ENCODE measurements at regions not wholly inside any gene's neighbourhood (a gene's known extent, or its start where the extent isn't known, plus 50 kb on each side); places are given as distances from the start of the nearest gene placed in this dataset.
"Not testable (repeated sequence)": the region's sequence is repeated elsewhere in the genome, so short reads cannot be mapped to it uniquely, and the experiment has no call there.

DNA sequence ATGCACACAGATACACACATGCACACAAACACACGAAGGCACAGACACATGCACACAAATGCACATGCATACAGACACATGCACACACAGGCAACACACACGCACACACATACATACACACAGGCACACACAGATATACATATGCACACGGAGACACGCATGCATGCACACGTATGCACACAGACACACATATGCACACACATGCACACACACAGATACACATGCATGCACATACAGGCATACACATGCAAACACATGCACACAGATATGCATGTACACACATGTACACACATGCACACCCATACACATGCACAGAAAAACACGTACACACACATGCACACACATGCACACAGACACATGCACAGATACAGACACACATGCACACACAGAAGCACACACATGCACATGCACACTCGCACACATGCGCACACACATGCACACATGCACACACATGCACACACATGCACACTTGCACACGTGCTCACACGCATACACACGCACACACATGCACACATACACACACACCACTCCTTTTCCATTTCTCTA lies 70.8 kb upstream of the ALDH3B2 start:
- Histone ChIP-seq H3K36me3 (ENCODE audit: insufficient read depth, low read length) (no peaks in the 10 kb centered on the region), H3K4me1 (ENCODE audit: insufficient read depth, low read length) (peaks cover 7% of the 10 kb centered on the region), H3K9me3 (ENCODE audit: low read length) (no peaks in the 10 kb centered on the region), H3K27ac (ENCODE audit: low read depth, low read length) (no peak overlapping the region), H3K9ac (ENCODE audit: low read length) (no peak overlapping the region), H3K27me3 (ENCODE audit: control insufficient read depth in 1 of 2, insufficient read depth in 2 of 2, low read length in 2 of 2) (no peaks in the 10 kb centered on the region), H3K4me3 (ENCODE audit: low read depth in 1 of 2, low read length in 2 of 2) (no peak overlapping the region)

DNA sequence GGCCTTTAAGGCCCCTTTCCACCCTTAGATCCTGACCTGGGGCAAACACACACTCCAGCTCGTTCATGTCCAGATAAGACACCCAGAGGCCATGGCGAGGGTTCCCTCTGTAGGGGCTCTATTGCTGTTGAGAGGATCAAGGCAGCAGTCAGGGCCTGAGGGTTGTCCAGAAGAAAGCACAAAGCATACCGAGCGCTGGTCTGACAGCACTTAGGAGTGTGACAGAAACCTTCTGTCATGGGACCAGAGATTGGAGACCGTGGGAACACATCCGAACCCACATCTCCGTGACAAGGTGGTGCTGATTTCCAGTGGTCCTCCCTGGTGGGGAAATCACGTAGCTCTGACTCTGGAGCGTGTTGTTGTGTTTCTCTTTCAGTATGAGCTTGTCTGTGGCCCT lies 69.8 kb upstream of the ALDH3B2 start:
- H3K27me3 ChIP-seq (ENCODE audit: control insufficient read depth in 1 of 2, insufficient read depth in 2 of 2, low read length in 2 of 2); H3K9ac ChIP-seq (ENCODE audit: low read length); H3K4me1 ChIP-seq (ENCODE audit: insufficient read depth, low read length); H3K9me3 ChIP-seq (ENCODE audit: low read length); H3K36me3 ChIP-seq (ENCODE audit: insufficient read depth, low read length); H3K4me3 ChIP-seq (ENCODE audit: low read depth in 1 of 2, low read length in 2 of 2); H3K27ac ChIP-seq (ENCODE audit: low read depth, low read length): not testable (repeated sequence)

DNA sequence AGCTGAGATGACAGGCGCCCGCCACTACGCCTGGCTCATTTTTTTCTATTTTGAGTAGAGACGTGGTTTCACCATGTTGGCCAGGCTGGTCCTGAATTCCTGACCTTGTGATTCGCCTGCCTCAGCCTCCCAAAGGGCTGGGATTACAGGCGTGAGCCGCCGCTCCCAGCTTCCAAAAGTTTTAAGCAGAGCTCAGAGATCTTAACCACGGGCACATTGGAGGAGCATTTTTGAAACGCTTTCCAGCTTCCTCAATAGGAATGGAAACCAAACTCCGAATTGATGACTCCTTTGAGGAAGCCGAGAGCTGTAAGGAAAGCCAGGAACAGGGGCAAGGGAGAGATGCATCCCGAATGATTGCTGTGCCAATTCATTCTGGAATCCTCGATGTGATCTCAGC lies 63.8 kb upstream of the ALDH3B2 start:
- H3K27me3 ChIP-seq (ENCODE audit: control insufficient read depth in 1 of 2, insufficient read depth in 2 of 2, low read length in 2 of 2); H3K9me3 ChIP-seq (ENCODE audit: low read length); H3K9ac ChIP-seq (ENCODE audit: low read length); H3K4me3 ChIP-seq (ENCODE audit: low read depth in 1 of 2, low read length in 2 of 2); H3K36me3 ChIP-seq (ENCODE audit: insufficient read depth, low read length); H3K27ac ChIP-seq (ENCODE audit: low read depth, low read length); H3K4me1 ChIP-seq (ENCODE audit: insufficient read depth, low read length): not testable (repeated sequence)

GRCh38 chr11:67737562-67738080 lies 63.2 kb upstream of the ALDH3B2 start:
- H3K36me3 ChIP-seq (ENCODE audit: insufficient read depth, low read length); H3K9ac ChIP-seq (ENCODE audit: low read length); H3K4me1 ChIP-seq (ENCODE audit: insufficient read depth, low read length); H3K9me3 ChIP-seq (ENCODE audit: low read length); H3K27me3 ChIP-seq (ENCODE audit: control insufficient read depth in 1 of 2, insufficient read depth in 2 of 2, low read length in 2 of 2); H3K27ac ChIP-seq (ENCODE audit: low read depth, low read length); H3K4me3 ChIP-seq (ENCODE audit: low read depth in 1 of 2, low read length in 2 of 2): not testable (repeated sequence)

- peak overlapping the region in 1 of 2 donors; percentile 38 for H3K4me3 ChIP-seq (ENCODE audit: low read depth in 1 of 2, low read length in 2 of 2)
- H3K36me3 ChIP-seq (ENCODE audit: insufficient read depth, low read length), result no peaks in the 10 kb centered on the region
- H3K27me3 ChIP-seq (ENCODE audit: control insufficient read depth in 1 of 2, insufficient read depth in 2 of 2, low read length in 2 of 2), result peaks cover 0 to 8% of the 10 kb centered on the region in 2 donors
- H3K27ac ChIP-seq (ENCODE audit: low read depth, low read length), result no peak overlapping the region
- no peaks in the 10 kb centered on the region for H3K4me1 ChIP-seq (ENCODE audit: insufficient read depth, low read length)
- no peaks in the 10 kb centered on the region for H3K9me3 ChIP-seq (ENCODE audit: low read length)
- H3K9ac ChIP-seq (ENCODE audit: low read length), result no peak overlapping the region
Measured at GRCh38 chr11:67732045-67732787, 57.8 kb upstream of the ALDH3B2 start.

GRCh38 chr11:67731583-67731982 lies 57.2 kb upstream of the ALDH3B2 start:
- peak overlapping the region in 1 of 2 donors; percentile 38 for H3K4me3 ChIP-seq (ENCODE audit: low read depth in 1 of 2, low read length in 2 of 2)
- no peaks in the 10 kb centered on the region for H3K36me3 ChIP-seq (ENCODE audit: insufficient read depth, low read length)
- H3K9me3 ChIP-seq (ENCODE audit: low read length), result no peaks in the 10 kb centered on the region
- H3K27me3 ChIP-seq (ENCODE audit: control insufficient read depth in 1 of 2, insufficient read depth in 2 of 2, low read length in 2 of 2), result peaks cover 0 to 8% of the 10 kb centered on the region in 2 donors
- H3K27ac ChIP-seq (ENCODE audit: low read depth, low read length), result no peak overlapping the region
- H3K4me1 ChIP-seq (ENCODE audit: insufficient read depth, low read length), result no peaks in the 10 kb centered on the region
- no peak overlapping the region for H3K9ac ChIP-seq (ENCODE audit: low read length)

DNA sequence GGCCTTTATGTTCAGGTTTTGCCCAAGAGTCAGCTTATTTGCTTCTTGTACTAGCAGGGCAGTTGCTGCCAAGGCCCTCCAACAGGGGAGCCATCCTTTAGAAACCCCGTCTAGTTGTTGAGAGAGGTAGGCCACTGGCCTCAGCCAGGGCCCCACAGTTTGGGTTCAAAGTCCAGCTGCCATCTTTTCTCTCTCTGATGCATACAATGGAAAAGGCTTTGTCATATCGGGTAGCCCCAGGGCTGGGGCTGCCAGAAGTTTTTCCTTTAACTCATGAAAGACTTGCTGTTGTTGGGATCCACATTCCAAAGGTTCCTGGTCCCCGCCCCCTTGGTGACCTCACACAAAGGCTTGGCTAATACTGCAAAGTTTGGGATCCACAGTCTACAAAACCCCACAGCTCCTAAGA lies 53.7 kb upstream of the ALDH3B2 start:
- H3K4me3 ChIP-seq (ENCODE audit: low read depth in 1 of 2, low read length in 2 of 2); H3K27me3 ChIP-seq (ENCODE audit: control insufficient read depth in 1 of 2, insufficient read depth in 2 of 2, low read length in 2 of 2); H3K36me3 ChIP-seq (ENCODE audit: insufficient read depth, low read length); H3K9me3 ChIP-seq (ENCODE audit: low read length); H3K27ac ChIP-seq (ENCODE audit: low read depth, low read length); H3K9ac ChIP-seq (ENCODE audit: low read length); H3K4me1 ChIP-seq (ENCODE audit: insufficient read depth, low read length): not testable (repeated sequence)

- not testable (repeated sequence) for H3K27ac ChIP-seq (ENCODE audit: low read depth, low read length); H3K4me3 ChIP-seq (ENCODE audit: low read depth in 1 of 2, low read length in 2 of 2)
Measured at GRCh38 chr11:67727066-67728040, 52.9 kb upstream of the ALDH3B2 start.

More at GRCh38 chr11:67727066-67728040, 52.9 kb upstream of the ALDH3B2 start:
- not testable (repeated sequence) for H3K36me3 ChIP-seq (ENCODE audit: insufficient read depth, low read length); H3K27me3 ChIP-seq (ENCODE audit: control insufficient read depth in 1 of 2, insufficient read depth in 2 of 2, low read length in 2 of 2); H3K4me1 ChIP-seq (ENCODE audit: insufficient read depth, low read length); H3K9ac ChIP-seq (ENCODE audit: low read length); H3K9me3 ChIP-seq (ENCODE audit: low read length)
